Sigmoid colon (tissue), 3 donors: ENCODE measurements at regions not wholly inside any gene's neighbourhood (a gene's known extent, or its start where the extent isn't known, plus 50 kb on each side); places are given as distances from the start of the nearest gene placed in this dataset.

Experiments
- CTCF ChIP-seq, 4 experiments: fragments of 450-650 bp in 3 of 4; fragments of 200-600 bp in 1 of 4; IDR thresholded peaks; one replicate each; pipeline ENCODE4 v1.5.1; 2016 to 2019; ENCODE audit warnings: antibody characterized with exemption in 4 of 4, mild to moderate bottlenecking in 3 of 4, moderate library complexity in 2 of 4
- POLR2A ChIP-seq, 2 donors: fragments of 450-650 bp; IDR thresholded peaks; one replicate each; pipeline ENCODE4 v1.6.1; 2016; ENCODE audit warnings: antibody characterized with exemption in 2 of 2, mild to moderate bottlenecking in 2 of 2, moderate library complexity in 2 of 2

GRCh38 chr11:127649958-127650357, 649.4 kb upstream of the KIRREL3 start:
- no peak for TF ChIP-seq CTCF (IDR thresholded peaks at IDR 0.05)
- TF ChIP-seq POLR2A (IDR thresholded peaks at IDR 0.05): no peak
